Glomerular endothelial cell (primary cell): ENCODE measurements at regions not wholly inside any gene's neighbourhood (a gene's known extent, or its start where the extent isn't known, plus 50 kb on each side); places are given as distances from the start of the nearest gene placed in this dataset.

Source experiments
- DNase-seq: peaks from one replicate; pipeline ENCODE4 v3.0.0-alpha.2; 2011; ENCODE audit warnings: low read depth, low spot score; ENCODE audit errors: extremely low read depth

DNA sequence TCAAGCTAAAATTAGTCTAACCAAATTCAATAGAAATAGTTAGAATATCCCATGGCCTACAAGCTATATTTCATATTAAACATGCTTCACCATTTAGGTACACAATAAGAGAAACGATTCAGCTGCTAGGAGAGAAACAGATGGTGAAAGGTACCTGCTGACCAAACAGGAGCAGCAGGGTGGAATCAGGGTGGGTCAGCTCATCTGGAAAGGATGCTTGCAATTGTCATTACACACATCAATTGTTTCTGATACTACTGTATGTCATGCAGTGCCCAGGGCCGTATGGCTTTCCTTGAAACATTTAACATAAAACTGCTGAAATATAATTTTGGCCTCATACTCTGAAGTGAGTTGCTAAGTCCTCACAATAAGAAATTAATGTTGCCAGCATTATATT lies 776.0 kb downstream of the DACH1 start:
- no peak for DNase-seq

DNA sequence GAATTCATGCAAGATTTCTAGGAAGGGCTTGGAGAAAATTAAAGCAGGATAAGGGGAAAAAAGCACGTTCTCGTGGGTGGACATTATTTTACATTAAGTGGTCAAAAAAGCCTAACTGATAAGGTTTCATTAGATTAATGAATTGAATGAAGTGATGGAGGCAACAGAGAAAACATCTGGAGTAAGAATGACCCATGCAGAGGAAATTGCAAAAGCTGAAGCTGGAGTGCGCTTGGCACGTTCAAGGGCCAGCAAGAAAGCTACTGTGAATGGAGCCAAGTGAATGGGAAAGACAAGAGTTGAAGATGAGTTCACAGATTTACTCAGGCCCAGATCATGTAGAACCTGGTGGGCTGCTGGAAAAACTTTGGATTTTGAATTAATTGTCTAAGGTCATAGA lies 777.9 kb downstream of the DACH1 start:
- DNase-seq: no peak

DNA sequence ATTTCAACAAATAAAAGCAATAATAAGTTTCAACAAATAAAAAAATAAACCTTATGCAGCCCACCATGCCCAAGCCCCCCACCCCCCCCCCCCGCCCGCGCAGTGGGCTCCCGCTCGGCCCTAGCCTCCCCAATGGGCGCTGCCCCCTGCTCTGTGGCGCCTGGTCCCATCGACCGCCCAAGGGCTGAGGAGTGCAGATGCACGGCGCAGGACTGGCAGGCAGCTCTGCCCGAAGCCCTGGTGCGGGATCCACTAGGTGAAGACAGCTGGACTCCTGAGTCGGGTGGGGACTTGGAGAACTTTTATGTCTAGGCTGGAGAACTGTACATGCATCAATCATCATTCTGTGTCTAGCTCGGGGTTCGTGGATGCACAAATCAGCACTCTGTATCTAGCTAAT lies 779.6 kb downstream of the DACH1 start:
- no peak for DNase-seq

DNA sequence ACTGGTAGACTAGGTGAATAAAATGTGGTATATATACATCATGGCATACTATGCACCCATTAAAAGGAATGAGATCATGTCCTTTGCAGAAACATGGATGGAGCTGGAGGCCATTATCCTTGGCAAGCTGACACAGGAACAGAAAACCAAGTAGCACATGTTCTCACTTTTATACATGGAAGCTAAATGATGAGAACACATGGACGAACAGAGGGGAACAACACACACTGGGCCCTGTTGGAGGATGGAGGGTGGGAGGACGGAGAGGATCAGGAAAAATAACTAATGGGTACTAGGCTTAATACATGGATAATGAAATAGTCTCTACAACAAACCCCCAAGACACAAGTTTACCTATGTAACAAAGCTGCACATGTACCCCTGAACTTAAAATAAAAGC lies 780.0 kb downstream of the DACH1 start:
- no peak for DNase-seq

DNA sequence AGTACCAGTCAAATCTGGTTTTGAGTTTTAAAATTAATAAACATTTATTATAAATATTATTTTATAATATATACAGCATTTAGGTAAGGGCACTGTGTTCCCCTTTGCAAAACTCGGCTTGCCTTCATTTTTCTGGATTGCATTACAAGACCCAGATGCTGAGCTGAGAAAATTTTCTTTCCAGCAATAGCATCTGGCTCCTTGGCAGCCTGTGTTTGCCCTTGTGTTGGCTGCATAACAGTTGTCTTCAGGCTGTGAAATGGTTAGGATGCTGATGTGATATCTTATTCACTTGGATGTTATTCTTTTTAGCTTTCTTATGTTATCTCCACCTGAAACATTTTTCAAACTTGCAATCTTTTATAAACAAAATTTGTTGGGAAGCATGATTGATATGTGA lies 784.4 kb downstream of the DACH1 start:
- DNase-seq: no peak

DNA sequence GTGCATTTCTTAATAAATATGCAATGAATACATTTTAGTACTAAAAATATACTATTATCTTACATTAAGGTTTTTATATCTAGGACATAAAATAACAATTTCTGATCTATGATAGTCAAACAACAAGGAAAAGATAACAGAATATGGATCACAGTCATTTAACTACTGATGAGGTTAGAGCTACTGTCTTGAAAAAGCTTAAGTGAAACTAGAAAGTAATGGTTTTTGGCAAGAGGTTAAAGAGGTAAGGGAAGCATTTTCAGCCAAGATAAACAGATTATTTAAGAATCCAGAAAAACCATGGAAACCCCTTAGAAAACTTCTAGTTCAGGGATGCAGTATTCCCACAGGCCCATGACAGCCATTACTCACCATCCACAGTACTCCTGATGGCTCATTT lies 787.4 kb downstream of the DACH1 start:
- DNase-seq: no peak

DNA sequence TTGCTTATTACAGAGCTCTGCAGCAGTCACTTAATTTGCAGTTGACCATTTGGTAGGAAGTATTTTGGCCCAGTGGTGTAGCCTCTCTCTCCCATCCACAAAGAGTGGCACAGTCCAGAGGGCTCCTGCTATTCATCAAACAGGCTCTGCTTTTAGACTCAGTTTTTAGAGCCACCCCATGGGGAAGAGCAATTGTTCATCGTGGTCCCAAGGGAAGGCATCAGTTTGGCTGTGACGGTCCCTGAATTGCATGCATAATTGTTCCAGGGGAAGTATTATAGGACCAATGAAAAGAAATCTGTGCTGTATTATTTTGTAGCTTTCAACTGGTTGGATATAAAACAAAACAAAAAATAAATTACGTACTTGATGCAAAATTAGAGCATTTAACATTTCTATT lies 799.0 kb downstream of the DACH1 start:
- DNase-seq: no peak

DNA sequence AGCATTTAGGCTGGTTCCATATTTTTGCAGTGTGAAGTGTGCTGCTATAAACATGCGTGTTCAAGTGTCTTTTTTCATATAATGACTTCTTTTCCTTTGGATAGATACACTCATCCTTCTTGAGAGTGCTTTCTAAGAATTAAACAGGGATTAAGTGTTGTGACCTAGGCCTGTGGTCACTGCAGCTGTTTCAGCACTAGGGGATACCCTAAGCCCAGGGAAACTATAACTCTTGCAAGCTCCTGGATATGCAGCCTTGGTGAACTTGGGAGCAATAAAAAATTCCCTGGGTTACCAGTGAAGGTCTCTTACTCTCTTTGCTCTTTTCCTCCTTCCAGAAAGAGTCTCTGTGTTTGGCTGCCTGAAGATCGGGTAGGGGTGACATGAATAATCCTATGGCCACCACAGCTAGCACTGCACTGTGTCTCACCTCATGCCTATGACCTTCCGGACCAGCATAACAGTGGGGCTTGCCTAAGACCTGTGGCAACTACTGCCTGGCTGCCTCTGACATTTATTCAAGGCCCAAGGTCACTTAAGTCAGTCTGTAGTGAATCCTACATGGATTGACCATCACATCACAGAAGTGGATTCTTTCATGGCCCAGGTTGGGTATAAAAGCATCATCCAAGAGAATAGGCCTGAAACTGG lies 799.7 kb downstream of the DACH1 start:
- DNase-seq: no peak

DNA sequence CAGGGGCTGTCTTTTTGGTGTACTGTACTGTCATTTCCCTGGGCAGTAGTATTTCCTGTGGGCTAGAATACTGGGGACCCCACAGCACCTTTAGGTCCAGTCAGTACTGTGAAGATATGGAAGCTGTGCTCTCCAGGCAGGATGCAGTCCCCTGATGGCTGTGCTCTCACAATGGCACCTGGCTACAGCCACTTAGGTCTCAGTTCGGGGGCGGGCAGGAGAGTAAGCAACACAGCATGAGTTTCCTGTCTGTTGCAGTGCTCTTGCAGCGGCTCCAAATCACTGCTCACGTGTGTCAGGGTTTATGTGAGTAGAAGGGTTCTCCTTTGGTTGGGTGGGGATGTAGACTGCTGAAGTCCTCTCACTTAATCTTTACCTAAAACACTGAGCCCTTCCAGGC lies 810.4 kb downstream of the DACH1 start:
- no peak for DNase-seq

DNA sequence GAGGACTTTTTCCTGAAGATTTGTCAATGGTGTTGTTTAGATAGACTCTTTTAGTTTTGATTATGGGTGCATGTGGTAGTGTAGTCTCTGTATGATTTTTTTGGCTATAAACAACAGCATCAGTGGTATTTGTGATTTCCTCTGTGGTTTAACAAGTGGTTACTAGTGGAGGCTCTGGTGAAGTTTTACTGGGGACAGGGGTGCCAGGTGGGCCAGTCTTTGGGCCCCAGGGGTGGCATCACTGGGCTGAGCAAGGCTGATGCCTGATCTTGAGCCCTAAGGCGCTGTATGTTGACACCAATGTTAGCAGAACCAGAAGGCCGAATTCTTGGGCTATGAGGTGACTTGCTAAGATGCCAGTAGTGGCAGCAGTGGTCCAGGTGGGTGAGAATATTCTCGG lies 811.4 kb downstream of the DACH1 start:
- DNase-seq: no peak

DNA sequence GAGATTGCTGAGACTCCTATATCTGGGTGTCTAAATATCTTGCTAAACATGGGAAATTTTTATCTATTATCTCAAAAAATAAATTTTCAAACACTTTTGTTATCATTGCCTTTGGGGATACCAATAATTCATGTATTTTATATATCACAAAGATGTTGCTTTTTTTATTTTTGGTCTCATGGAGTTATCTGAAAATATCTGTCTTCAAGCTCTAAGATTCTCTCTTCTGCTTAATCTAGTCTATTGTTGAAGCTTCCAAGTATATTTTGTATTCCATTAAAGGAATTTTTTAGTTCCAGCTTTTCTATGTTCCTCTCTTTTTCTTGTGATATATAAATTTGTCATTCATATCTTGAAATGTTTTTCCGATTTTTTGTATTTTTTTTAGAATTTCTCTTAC lies 812.0 kb downstream of the DACH1 start:
- DNase-seq: no peak

DNA sequence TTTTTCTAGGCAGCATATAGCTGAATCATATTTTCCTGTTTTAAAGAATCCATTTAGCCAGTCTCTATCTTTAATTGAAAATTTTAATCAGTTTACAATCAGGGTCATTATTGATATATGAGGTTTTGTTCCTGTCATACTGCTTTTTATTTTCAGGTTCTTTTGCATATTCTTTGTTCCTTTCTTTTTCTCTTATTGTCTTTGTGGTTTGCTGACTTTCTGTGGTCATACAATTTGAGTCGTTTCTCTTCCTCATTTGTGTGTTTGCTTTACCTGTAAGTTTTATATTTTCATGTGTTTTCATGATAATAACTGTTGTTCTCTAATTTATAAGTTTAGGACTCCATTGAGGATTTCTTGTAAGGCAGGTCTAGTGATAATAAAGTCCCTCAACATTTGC lies 812.6 kb downstream of the DACH1 start:
- no peak for DNase-seq

DNA sequence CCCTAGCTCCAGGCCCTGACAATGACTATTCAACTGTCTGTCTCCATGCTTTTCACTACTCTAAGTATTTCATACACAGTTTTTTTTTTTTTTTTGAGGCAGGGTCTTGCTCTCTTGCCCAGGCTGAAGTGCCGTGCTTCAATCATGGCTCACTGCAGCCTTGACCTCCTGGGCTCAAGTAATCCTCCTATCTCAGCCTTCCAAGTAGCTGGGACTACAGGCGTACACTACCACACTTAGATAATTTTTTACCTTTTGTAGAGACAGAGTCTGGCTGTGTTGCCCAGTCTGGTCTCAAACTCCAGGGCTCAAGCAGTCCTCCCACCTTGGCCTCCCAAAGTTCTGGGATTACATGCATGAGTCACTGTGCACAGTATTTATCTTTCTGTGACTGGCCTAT lies 815.4 kb downstream of the DACH1 start:
- DNase-seq: no peak

DNA sequence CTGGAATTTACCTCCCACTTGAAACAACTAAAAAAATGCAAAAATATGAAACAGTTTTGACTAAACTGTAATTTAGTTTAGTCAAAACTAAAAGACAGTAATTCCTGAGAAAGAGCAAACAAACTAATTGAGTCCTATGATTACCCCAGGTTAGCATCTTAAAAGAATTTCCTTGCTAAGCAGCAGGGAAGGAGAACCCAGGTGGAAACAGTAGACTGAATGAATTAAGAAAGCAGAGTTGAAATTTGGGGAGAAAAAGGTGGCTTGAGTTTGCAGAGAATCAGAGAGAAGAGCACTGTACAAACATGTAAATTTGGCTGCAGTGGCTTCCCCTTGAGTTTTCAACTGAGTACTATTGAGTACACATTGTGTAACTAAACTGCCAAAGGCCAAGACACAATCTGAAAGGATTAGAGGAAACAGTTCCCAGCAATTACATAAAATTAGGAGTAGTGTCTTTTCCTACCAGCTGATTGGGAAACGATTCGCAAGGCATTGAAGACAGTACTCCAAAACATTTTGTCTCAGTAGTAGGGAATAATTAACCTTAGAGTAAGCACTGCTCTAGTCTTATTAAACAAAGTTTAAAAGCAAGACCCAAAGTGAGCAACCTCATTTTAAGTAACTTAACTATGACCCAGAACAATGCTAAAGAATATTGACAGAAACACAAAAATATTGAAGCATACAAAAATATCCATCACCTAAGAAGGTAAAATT lies 820.5 kb downstream of the DACH1 start:
- no peak for DNase-seq

DNA sequence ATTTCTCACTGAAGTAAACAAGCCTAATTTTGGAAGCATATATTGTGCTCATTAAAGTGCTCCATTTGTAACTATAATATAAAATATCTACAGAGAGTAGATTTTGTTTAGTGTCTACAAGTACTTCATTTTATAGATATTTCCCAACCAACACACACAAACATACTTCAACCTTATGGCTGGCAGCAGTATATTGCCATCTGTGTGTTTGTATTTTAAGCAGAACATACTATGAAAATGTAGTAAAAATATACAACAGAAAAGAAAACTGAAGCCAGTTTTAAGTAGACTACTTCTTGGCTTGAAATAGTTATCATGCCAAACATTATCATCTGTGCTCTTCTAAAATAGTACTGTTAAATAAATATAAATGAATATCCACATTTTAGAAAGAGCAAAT lies 821.9 kb downstream of the DACH1 start:
- no peak for DNase-seq

DNA sequence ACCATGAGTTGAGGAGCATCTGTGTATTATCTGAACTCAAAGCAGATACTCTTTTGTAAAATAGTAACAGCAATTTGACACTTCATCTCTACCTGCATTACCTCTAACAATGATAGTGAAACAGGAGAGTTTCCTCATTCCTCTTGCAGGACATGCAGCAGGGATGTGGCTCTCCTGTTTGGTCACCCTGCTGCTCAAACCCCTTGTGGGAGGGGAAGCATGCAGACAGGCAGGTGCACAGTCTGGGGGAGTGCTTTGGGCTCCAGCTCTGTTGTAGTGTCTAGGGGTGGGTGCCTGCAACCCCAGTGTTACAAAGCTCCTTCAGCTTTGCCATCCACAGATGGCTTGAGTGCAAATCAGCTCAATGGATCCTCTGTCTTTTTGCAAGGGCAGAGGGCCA lies 827.6 kb downstream of the DACH1 start:
- DNase-seq: no peak

DNA sequence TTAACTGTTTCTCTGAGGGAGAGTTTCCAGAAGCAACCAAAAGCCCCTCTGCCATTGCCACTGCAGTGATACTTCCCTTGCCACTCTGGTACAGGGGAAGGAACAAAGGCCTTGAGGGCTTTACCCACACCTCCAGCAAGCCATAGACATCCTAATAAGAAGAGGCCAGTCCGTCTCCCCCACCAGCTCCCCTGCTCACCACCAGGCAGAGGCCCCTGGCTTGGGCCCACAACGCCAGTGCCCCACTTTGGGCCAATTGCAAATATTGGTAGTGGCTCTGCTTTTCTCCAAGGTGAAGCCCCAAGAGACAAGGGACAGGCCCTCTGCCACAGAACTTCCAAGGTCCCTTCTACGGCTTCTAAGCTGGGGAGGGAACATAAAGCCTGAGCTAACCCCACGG lies 833.0 kb downstream of the DACH1 start:
- DNase-seq: no peak

DNA sequence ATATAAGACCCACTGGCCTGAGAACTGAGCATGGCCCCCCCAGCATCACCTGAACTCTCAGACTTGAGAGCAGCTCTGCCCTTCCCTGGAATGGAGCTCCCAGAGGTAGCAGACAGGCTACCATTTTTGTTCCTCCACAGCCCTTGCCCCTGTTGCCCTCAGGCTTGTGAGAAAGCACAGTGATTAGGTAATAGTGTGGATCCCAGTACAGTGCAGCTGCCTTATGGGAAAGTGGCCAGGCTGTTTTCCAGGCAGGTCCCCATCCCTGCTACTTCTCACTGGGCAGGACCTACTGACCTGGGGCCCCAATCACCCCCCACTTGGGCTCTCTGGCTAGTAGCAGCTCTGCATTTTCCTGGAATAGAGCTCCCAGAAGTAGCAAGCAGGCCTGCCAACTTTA lies 834.0 kb downstream of the DACH1 start:
- no peak for DNase-seq

DNA sequence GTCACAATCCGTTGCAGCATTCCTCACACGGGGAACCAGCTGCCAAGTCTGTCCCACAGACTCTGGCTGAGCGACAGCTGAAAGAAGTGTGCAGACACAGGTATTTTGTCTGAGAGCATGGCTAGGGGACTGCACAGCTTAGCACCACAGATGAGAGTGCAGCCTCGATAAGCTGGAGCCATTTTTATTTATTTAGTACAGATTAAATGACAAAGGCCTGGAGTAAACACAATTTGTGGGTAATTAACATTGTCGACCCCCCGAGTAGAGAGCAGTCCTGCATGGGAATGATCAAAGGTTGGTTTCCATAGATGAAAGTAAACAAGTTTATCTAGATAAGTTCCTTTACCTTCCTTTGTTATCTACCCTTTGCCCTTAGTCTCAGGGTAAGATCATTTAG lies 836.2 kb downstream of the DACH1 start:
- DNase-seq: no peak

DNA sequence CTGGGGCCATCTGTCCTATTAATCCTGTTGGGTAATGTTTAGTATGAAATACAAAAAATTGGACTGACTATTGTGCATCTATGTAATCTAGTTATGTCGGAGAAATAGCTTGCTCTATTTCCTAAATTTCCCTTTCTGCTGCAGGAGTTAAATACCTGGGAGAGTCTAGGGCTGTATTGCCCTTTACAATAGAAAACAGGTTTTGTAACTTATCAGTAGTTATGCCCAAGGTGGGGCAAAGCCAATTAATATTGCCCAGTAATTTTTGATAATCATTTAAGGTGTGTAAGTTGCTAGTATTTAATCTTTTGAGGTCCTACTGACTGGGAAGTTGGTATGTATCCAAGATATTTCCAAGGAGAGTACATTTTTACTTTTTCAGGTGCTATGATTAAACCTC lies 838.1 kb downstream of the DACH1 start:
- no peak for DNase-seq

DNA sequence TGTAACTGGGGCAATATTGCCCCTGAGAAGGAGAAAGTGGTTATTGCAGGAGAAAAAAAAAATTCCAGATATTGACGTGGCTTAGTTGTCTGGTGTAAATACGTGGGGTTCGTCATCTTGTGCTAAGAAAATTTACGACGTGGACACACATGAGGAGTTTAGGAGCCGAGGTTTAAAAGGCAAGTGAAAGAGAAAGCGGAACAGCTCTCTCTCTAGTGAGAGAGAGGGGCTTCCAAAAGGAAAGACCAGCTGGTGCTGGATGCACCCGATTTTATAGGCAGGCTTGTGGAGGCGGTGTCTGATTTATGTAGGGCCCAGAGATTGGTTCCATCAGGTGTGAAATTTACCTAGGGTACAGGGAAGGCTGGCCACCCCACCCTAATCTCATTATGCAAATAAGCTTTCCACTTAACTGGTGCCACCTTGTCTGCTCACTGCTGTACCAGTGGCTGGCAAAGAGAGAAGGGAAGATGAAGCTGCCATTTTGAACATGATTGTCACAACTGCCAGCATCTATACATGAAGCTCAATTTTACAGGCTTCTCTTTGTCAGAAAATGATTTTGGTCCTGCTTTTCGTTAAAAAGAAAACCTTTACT lies 845.1 kb downstream of the DACH1 start:
- DNase-seq: no peak

DNA sequence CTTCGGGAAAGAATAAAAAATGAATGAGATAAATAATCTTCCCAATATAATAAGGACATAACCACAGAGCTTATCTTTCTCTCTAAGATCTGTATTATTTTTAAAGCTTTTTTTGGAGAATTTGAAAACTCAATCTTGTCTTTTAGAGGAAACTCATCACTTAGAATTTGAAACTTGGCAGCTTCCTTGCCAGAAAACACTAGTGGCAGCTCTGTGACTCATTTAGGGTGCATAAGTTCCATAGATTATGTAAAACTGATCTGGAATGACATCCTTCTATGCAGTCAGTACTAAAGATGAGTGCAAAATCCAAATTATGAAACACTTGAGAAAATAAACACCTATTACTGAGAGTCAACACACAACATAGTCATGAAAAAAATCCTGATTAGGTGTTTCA lies 848.0 kb downstream of the DACH1 start:
- DNase-seq: no peak

DNA sequence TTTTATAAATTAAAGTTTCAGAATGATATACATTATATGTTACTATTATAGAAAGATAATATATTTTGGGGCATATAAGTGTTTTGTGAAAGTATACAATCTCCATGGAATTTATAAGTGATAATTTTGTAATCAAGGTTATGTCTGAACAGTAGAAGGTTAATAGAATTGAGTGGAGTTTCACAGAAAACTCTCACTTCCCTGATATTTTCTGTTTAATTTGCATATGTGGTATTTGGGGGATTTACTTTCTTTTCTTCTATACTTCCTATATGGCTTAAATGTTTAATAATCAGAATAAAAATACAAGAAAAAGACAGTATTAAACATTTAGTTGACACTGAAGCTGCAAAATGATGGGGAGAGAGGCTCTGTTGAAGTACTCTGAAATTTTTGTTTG lies 848.5 kb downstream of the DACH1 start:
- no peak for DNase-seq
